GM21526 (cell line): ENCODE measurements at regions not wholly inside any gene's neighbourhood (a gene's known extent, or its start where the extent isn't known, plus 50 kb on each side); places are given as distances from the start of the nearest gene placed in this dataset.

Experiments used
- ATAC-seq: cut with Tn5 transposase; IDR thresholded peaks from one replicate; pipeline ENCODE4 v1.9.1; 2021; ENCODE audit warnings: moderate library complexity; ENCODE audit not compliant: unreplicated experiment, low FRiP score

DNA sequence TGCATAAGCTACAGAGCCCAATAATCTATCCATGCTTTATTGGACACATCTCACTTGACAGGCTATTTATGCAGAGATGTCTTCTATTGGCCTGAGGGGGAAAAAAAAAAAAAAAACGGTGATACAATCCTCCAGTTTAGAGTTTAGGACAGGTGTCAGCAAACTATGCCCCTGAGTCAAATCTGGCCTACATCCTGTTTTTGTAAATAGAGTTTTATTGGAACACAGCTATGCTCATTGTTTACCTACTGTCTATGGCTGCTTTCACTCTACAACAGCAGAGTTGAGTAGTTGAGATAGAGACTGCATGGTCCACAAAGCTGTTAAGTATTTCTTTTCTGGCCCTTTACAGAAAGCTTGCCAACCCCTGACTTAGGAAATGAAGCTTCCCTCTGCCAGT, 403.1 kb downstream of the C12orf75 start:
- ATAC-seq, result no peak

DNA sequence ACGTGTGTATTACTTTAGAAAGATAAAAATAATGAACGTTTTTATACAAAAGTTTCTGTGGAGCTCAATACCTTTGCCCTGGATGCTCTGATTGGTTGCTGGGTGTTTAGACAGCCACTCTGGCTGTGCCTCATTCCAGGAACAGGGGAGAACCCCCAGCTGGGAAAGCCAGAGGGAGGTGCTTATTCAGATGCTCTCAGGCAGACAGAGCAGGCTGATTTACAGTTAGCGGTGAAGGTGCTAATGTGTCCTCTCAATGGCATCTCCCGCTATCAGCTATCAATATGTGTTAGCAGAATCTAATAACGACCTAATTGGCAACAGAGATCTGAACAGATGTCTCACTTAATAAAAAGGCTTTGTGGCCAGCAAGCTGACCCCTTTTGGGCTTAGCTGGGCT, 402.3 kb downstream of the NUAK1 start:
- no peak for ATAC-seq

DNA sequence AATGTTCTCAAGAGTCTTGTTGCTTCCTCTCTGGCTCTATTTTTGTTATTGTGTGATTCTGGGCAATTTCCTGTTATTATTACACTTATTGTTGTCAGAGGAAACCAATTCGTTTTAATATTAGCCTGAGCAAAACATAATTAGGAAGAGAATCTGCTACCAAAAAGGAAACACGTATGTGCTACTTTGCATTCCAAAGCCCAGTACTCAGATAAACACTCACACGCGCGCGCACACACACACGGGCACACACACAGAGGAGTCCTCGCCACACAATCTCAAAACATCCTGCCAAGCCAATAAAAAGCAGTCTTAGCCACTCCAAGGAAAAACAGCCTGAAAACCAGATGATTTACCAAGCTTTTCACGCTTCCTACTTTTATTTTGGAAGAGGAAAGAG, 400.7 kb downstream of the NUAK1 start:
- ATAC-seq, result no peak

DNA sequence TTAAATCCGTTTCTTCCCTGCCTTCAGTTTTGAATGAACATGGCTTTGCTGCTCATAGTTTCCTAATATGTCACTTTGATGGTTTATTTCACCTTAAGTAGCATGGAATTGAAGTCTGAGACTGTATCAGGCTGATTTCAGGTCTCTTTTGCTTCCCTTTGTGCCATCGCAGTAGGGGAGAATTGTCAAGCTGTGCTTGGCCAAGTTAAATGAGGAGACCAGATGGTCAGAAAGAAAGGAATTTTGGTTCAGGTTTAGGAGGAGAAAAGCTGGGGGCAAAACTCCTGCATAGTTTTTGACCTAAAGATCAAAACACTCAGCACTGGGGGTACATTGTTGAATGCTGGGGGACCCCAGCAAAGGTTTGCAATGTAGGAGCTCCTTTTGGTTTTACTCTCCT, 398.4 kb downstream of the NUAK1 start:
- ATAC-seq, result no peak

DNA sequence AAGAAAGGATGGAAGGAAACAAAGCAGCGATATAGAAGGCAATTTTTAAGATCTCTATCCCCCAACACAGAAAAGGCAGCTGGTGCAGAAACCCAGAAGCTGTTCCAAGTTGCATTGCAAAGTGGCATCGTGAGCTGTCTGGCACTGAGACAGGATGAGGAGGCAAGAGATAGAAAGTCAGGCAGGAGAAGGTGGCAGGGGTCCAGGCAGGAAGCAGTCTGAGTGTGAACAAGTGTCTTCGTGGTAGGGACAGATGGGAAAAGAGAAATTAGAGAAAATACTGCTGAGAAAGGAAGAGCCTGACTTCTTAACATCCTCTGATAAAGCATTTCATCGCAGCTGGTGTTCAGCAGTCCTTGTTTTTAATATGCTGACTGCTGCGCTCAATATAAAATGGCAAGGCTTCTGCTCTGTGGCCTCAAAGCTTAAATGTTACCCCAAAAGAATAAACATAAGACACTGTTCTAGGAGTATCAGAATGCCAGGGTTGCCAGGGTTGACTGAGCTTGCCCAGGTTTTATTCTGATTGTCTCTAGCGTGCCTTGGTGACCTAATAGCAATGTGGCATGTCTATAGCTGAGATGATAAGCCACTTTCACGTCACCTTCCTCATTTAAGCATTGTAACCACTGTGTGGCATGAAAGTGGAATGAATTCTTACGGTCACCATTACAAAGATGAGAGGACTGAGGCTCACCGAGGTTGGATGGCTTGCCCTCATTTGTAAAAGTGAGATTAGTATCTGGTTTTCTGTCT, 397.6 kb downstream of the NUAK1 start:
- no peak for ATAC-seq

DNA sequence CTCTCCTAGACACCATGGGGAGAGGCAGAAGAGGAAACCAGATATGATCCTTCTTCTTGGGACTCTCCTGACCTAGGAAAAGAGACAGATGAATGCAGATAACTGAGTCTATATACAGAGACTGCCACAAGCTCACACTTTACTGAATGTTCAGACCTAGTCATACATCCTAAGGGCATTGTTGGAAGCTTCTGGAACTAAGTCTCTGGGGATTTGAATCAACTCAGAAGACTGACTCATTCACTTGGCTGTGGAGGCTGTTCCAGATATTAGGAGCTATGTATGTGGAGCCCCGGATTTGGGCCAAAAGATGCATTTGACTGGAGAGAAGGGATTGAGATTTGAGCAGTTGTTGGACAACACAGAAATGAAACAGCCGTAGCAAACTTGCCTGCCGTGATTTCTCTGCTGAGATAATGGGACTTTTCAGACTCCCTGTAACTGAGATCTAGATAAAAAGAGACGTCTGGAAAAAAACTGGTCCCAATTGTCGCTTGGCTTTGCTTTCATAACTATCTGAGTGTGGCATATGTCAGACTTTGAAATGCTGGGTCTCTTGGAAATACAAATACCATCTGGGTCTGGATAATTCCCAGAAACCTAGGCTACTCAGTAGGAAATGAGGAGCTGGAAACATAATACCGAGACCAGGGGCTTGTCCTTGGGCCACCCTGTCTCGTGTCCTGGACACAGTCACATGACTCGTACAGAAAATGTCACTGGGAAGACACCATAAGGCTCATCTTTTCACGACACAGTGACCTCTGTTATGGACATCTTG, 396.8 kb downstream of the NUAK1 start:
- no peak for ATAC-seq

DNA sequence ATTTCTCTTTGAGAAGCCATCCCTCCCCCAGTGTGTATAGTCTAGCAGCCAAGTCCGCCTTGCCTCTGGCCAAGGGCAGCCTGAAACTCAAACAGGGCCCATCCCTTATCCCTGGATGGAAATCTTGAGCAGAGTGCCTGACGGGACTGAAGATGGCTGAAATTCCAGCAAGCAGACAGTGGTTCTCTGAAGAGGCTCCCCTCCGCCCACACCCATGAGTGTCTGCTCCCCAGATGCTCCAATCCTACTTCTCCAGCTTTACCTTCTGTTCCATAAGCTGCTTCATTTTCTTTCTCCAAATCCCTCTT, 396.2 kb downstream of the NUAK1 start:
- no peak for ATAC-seq

DNA sequence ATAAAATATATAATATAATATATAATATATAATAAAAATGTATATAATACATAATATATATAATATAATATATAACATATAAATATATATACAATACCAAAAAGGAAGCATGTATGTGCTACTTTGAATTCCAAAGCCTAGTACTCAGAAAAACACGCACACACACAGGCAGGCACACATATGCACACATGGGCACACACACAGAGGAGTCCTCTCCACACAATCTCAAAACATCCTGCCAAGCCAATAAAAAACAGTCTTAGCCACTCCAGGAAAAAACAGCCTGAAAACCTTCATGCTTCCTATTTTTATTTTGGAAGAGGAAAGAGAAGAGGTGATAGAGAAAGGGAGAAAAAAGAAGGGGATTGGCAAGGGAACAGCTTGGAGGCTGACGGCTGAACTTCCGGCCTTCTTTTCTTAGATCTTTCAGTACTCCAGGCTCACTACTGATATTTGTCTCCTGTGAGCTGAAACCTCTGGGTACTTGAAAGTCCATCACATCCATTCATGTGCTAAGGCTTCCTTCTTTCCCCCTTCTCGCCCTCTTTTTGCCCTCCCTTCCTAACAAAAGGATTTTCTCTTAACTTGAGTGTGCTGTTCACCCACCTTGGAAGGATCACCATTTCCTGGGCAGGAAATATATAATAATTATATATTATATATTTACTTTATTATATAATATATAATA, 394.2 kb downstream of the NUAK1 start:
- no peak for ATAC-seq

DNA sequence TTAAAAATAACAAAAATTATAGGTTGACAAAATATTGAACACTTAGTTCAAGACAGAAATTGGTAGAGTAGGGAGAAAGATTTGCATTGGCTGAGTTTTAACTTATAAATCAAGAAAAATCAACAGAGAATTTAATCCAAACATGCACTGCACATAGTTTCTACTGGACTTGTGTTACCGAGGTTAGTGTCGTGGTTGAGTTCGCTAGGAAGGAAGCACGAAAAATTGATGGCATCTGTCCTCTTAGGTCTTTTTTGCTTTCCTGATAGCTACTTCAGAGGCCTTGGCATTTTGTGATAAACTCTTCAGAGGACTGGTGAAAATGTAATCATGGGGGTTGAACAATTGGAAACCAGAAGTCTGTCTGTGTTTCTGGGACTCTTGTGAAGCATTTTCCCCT, 392.9 kb downstream of the NUAK1 start:
- ATAC-seq, result no peak

DNA sequence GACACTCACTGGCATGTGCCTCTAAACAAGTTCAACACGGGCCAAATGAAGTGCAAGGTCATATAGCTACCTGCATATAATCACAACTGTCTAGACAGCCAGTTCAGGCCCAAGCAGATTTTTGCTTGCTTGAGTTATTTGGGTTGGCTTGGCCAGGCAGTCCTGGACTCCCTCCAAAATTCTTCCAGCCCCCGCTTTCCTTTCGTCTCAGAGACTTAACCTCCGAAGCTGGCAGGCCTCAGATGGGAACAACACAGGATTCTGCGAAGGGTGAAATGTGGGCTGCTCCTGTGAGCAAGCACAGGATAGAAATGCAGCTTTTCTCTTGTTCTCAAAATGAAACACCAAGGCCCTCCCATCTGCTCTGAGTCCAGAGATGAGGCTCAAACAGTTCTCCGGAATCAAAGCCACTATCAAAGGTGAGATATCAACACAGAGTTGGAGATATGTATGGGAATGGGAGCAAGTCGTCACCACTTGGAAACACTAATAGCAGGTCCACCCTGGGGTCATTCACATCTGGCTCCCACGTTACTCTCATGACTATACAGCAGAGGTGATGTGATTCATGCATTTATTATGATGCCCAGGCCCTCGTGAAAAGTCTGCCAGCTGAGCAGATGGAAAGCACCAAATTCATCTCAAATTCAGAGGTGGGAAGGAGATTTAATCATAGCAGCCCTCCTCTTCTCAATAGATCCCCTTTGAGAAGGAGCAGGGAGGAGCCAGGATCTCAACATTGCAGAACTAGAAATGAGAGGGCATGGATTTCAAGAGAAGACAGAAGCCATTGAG, 389.8 kb downstream of the NUAK1 start:
- no peak for ATAC-seq

DNA sequence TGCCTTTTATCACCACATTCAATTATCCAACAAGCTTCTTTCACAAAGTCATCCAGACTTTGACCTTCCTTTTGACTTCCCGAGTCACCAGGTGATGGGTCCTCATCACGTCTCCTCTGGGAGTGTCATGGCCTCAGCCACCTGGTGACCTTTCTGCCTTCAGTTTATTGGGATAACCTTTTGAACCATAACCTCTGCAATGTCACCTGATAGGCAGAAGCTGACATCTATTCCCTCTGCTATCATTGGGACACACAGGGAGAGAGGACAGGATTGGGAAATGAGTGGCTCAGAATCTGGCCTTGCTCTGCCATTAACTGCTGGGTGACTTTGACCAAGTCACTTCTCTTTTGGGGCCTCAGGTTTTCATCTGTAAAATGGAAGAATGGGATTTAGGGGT, 388.7 kb downstream of the NUAK1 start:
- ATAC-seq, result no peak

DNA sequence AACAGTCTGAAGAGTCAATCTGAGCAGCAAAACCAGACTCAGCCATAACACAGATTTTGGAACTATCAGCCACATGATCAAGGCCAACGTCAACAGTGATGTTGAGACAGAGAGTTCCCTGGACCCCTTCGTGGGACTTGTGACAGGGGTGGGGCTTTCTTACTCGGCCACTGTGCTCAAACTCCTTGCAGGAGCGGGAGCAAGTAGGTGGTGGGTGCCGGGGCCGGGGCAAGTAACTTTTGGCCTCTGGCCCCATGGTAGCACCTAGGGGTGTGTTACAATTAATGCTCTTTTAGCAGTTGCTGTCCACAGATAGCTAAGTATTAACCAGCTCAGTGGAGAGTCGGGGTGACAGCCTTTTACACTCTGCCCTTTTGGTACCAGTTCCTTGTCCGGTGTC, 384.4 kb downstream of the NUAK1 start:
- ATAC-seq, result no peak

DNA sequence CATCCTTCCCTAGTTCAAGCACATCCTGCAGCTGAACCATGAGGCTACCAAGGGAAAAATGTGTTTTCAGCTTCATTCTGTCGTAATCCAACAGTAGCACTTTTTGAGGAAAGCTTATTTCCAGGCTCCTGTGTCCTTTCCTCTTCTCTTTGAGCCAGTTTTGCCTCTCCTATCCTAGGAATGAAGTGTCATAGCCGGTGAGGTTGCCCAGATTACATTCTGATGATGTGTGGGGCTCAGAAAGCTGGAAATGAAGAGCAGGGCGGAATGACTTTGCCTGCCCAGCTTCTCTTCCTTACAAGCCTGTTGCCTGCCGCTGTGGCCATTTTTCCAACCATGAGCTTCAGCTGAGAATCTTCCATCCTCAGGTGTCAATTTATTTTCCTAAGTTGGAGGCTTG, 381.8 kb downstream of the NUAK1 start:
- no peak for ATAC-seq

DNA sequence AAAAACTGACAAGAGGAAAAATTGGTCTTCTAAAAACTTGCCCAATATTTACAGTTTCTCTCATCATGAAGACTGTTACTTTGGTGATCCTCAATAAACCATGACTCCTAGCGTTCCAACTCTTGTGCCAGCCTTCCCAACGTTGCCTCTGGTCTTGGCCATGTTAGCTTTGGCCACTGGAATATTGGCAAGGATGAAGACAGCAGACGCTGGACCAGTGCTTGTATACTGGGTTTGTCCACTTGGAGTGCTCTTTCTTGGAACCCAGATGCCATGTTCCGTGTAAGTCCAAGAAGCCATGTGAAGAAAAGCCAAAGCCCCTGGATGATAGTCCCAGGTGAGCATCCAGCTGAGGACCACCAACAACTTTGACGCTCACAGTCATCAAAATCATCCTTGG, 379.6 kb downstream of the NUAK1 start:
- no peak for ATAC-seq

DNA sequence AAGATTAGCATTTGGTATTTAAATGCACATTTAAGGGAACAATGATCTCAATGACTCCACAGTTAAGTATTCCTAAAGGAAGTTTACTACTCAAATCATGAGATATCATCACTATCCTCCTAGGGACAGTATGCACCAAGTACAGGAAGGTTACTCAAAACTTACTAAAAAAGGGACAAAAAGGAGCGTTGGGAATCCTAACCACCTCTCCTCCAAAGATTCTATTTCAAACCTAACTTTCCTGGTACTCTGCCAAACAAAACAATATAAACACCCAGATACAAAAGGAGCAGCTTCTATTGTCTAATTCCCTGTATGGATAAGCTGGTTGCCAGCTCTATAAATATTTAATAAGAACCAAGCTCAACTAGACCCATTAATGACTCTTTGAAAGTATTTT, 377.7 kb downstream of the NUAK1 start:
- no peak for ATAC-seq

DNA sequence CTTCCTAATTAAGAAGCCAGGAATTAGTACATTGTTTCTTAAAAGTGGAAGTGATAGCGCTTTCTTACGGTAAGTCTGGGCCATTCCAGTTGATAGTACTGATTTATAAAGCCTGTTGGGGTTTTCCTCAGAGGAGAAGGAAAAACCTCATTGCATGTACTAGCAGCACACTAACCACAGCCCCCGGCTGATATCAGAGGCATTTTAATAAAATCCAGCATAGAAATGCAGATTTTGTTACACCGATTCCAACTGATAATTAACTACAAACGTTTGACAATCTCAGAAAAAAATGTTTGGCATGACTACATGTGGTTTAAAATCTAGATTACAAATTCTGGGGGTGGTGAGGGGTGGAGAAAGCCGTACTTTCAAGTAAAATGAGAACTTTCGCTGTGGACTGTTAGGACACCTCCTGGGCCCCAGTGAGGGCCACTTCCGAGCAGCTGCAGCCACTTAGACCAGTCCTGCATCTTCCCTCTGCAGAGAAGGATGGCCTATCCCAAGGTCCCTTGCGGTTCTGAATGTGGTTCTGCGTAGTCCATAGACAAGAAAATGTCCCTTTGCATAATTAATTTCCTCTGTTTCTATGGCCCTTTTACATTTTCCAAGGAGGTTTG, 374.4 kb downstream of the NUAK1 start:
- no peak for ATAC-seq

DNA sequence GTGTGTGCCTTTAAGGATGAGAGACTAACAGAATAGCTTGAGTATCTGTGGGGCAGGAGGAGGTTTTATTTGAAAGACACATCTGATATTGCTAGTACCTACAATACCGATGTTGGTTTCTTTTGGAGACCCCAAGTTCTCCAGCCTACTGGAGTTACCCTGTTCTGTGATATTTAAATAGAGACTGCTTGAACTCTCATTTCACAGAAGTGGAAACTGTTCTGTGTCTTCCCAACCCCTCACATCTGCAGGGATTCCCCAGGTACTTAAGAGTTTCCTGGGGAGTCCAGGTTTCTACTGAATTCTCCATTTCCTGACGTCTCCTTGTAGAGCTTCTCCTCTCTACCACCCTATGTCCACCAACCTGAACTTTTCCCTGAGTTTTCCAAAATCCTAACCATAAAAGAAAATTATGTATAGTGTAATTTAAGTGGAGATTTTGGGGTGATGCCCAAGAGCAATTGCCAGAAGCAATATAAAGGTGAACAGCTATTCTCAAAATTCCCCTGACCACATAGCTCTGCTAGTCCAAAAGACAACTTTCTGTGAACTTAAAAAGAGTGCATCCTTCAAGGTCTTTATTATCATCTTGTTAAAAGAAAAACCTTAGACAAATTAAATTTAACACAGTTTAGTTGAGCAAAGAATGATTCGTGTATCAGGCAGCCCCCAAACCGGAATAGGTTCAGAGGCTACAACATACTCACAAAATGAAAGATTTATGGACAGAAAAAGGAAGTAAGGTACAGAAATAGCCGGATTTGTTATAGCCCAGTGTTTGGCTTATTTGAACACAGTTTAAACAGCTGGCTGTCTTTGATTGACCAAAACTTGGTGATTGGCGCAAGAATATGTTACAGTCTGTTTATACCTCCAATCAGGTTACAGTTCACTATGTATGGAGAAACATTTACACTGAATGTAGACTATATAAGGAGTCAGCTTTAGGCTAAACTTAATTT, 373.4 kb downstream of the NUAK1 start:
- ATAC-seq, result no peak

DNA sequence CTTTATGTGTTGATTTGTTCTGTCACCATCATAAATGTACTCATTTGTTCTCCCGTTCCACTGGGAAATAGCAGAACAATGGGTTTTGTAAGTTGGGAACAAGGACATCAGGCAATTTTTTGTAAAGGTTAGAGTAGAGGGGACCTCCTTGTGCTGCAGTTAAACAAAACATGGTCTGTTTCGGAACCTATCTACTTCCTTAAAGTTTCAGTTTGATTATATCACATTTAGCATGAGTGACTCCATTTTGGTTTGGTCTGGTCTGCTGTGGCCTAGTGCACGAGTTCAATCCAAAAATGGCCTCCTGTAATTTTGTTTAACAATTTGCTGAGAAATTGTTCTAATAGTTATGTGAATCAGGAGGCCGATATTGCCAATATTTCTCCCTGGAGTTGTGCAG, 372.7 kb downstream of the NUAK1 start:
- ATAC-seq, result no peak

DNA sequence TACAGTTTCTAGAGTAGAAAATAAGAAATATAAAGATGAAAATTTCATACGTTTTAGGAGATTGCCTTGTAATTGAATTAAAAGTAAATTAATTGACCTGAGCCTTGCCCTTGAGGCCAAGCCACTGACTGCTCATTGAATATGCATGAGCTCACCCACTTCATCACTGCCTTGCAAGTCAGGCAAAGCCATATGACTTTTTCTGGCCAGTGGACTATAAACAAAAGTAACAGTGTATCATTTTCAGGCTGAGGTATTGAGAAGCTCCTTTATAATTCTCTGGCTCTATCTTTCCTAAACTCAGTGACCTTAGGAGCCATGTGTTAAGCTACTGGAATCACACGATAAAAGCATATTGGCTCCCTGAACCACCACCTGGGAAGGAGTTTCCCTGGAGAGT, 369.3 kb downstream of the NUAK1 start:
- no peak for ATAC-seq
